Activated CD8-positive, alpha-beta memory T cell treated with anti-CD3 and anti-CD28 coated beads for 4 hours (primary cell): ENCODE measurements at regions not wholly inside any gene's neighbourhood (a gene's known extent, or its start where the extent isn't known, plus 50 kb on each side); places are given as distances from the start of the nearest gene placed in this dataset.
"Not testable (repeated sequence)": the region's sequence is repeated elsewhere in the genome, so short reads cannot be mapped to it uniquely, and the experiment has no call there.

Source experiments
- DNase-seq, 2 donors: peaks; one replicate each; pipeline ENCODE4 v3.0.0-alpha.2; 2020; ENCODE audit warnings: low read depth in 2 of 2

GRCh38 chr12:62003226-62003625 is 257.0 kb upstream of the USP15 start:
- DNase-seq = no peak

GRCh38 chr12:62003701-62004100 is 256.5 kb upstream of the USP15 start:
- no peak for DNase-seq

GRCh38 chr12:62005615-62006014 is 254.6 kb upstream of the USP15 start:
- no peak for DNase-seq

GRCh38 chr12:62006076-62006732 is 254.0 kb upstream of the USP15 start:
- no peak for DNase-seq

- DNase-seq = no peak
These were observed 251.5 kb upstream of the USP15 start for GRCh38 chr12:62008703-62009102.

GRCh38 chr12:62009445-62009844 is 250.8 kb upstream of the USP15 start:
- no peak for DNase-seq

- DNase-seq = not testable (repeated sequence)
These were observed 249.8 kb upstream of the USP15 start for GRCh38 chr12:62010331-62010906.

- not testable (repeated sequence) for DNase-seq
These were observed 249.2 kb upstream of the USP15 start for GRCh38 chr12:62010973-62011372.

GRCh38 chr12:62014330-62014729 is 245.9 kb upstream of the USP15 start:
- DNase-seq = no peak

- DNase-seq = no peak
These were observed 244.2 kb upstream of the USP15 start for GRCh38 chr12:62016021-62016420.

GRCh38 chr12:62021808-62022207 is 238.4 kb upstream of the USP15 start:
- no peak for DNase-seq

GRCh38 chr12:62028536-62028935 is 231.7 kb upstream of the USP15 start:
- no peak for DNase-seq

GRCh38 chr12:62032870-62033269 is 227.3 kb upstream of the USP15 start:
- DNase-seq = no peak

- no peak for DNase-seq
These were observed 215.6 kb upstream of the USP15 start for GRCh38 chr12:62044450-62045135.

GRCh38 chr12:62045211-62045610 is 215.0 kb upstream of the USP15 start:
- DNase-seq = no peak

- no peak for DNase-seq
These were observed 209.4 kb upstream of the USP15 start for GRCh38 chr12:62050785-62051184.

GRCh38 chr12:62069976-62070375 is 190.2 kb upstream of the USP15 start:
- no peak for DNase-seq

- DNase-seq = not testable (repeated sequence)
These were observed 187.0 kb upstream of the USP15 start for GRCh38 chr12:62073236-62073635.

GRCh38 chr12:62075870-62076269 is 184.3 kb upstream of the USP15 start:
- no peak for DNase-seq

GRCh38 chr12:62078020-62078419 is 182.2 kb upstream of the USP15 start:
- DNase-seq = no peak

- DNase-seq = no peak
These were observed 177.8 kb upstream of the USP15 start for GRCh38 chr12:62082448-62082847.

- no peak for DNase-seq
These were observed 162.1 kb upstream of the USP15 start for GRCh38 chr12:62098132-62098531.

- DNase-seq = no peak
These were observed 156.5 kb upstream of the USP15 start for GRCh38 chr12:62103748-62104147.
